ENCODE measurements at regions not wholly inside any gene's neighbourhood (a gene's known extent, or its start where the extent isn't known, plus 50 kb on each side); places are given as distances from the start of the nearest gene placed in this dataset.

GRCh38 chr22:27615408-27615807 lies 186.1 kb downstream of the MN1 start:
- no peak for DNase-seq (ENCODE audit: low read depth in 1 of 2, low spot score in 1 of 2)
- TF ChIP-seq JUND (IDR thresholded peaks at IDR 0.05; ENCODE audit: low read depth): no peak
- in situ Hi-C loops (cut with HindIII; ENCODE audit: low pct_unique_long_range_greater_than_20kb, low sequenced_read_pairs): no loop called here

GRCh38 chr22:27616033-27616432 lies 185.5 kb downstream of the MN1 start:
- in situ Hi-C loops (cut with HindIII; ENCODE audit: low pct_unique_long_range_greater_than_20kb, low sequenced_read_pairs): no loop called here
- no peak for DNase-seq (ENCODE audit: low read depth in 1 of 2, low spot score in 1 of 2)
- no peak for TF ChIP-seq JUND (IDR thresholded peaks at IDR 0.05; ENCODE audit: low read depth)

DNA sequence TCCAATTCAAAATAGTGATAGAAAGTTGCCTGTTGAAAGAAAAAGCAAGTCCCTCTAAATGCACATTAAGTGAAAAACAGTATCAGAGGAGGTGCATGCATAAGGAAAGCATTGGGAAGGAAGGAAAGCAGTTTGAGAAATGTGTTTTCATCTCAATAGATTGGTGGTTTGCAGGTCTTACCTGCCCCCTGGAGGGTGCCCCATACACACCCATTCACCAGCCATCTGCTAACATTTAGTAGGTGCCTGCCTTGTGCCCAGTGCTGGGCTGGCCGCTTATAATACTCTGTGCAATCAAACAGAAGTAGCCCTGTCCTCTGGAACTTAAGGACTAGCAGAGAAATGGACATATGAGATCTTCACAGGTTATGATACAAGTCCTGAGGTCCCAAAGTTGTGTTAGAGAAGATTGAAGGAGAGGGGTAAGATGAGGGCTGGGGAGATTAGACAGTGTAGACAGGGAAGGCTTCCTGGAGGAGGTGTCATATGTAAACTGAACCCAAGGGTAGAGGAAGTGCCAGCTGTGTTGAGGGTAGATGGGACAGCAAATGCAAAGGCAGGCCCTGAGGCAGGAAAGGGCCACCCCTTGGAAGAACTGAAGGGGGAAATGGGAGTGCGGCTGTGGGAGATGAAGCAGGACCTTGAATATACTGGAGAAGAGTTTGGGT lies 184.2 kb downstream of the MN1 start:
- peak in 1 of 2 experiments; percentile 29 for DNase-seq (ENCODE audit: low read depth in 1 of 2, low spot score in 1 of 2)
- in situ Hi-C loops (cut with HindIII; ENCODE audit: low pct_unique_long_range_greater_than_20kb, low sequenced_read_pairs): no loop called here
- TF ChIP-seq JUND (IDR thresholded peaks at IDR 0.05; ENCODE audit: low read depth): no peak

DNA sequence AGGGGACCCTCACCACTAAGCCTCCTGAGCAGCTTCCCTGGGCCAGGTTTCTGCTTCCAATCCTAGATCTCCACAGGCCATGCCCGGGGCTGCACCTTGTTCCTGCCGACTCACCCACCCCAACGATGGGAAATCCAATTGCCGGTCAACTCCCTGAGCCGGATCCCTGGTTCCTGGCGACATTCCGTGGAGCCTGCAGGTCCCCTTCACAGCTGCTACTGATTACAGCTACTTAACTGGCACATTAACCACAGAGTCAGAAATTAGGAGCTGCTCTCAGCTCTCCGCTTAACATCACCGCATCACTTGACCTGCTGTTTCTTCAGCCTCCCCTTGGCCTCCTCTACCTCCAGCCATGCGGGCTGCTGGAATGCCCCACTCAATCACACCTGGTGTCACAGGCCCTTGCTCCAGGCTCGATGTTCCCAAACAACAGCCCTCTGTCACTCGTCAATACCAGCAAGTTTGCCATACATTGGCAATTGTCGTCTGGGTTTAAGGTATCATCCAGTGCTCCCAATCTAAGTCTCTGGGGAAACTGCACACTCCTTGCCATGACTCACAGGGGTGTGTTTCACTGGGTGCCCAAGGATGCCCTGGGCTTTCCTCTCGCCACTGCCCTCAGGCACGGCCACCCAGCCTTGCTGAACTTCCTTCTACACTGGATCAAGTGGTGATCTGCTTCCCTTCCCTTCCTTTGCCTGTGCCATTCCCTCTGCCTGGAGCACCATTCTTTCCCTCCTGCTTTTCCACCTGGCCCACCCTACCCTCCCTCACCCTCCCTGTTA lies 181.0 kb downstream of the MN1 start:
- in situ Hi-C loops (cut with HindIII; ENCODE audit: low pct_unique_long_range_greater_than_20kb, low sequenced_read_pairs): no loop called here
- no peak for TF ChIP-seq JUND (IDR thresholded peaks at IDR 0.05; ENCODE audit: low read depth)
- no peak for DNase-seq (ENCODE audit: low read depth in 1 of 2, low spot score in 1 of 2)

- DNase-seq (ENCODE audit: low read depth in 1 of 2, low spot score in 1 of 2): no peak
- no peak for TF ChIP-seq JUND (IDR thresholded peaks at IDR 0.05; ENCODE audit: low read depth)
- in situ Hi-C loops (cut with HindIII; ENCODE audit: low pct_unique_long_range_greater_than_20kb, low sequenced_read_pairs): no loop called here
Measured at GRCh38 chr22:27621486-27622070, 180.0 kb downstream of the MN1 start.

DNA sequence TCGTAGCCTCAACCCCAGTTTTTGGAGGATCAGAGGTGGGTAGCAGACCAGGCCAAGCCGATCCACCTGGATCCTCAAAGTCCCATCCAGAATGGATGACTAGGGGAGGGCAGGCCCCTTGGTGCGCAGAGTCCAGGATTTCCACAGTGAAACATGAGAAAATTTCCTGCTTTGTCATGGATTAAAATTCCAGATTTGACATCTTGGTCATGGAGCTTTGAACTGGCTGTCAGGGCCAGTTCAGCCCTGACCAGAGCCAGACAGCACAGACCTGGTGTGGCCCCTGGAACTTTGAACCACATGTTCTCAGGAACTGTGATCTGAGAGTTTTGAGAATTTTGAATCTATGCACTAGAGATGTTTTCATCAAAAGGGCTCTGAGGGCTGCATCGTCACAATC lies 177.5 kb downstream of the MN1 start:
- in situ Hi-C loops (cut with HindIII; ENCODE audit: low pct_unique_long_range_greater_than_20kb, low sequenced_read_pairs): no loop called here
- TF ChIP-seq JUND (IDR thresholded peaks at IDR 0.05; ENCODE audit: low read depth): no peak
- DNase-seq (ENCODE audit: low read depth in 1 of 2, low spot score in 1 of 2): no peak

- DNase-seq (ENCODE audit: low read depth in 1 of 2, low spot score in 1 of 2): no peak
- in situ Hi-C loops (cut with HindIII; ENCODE audit: low pct_unique_long_range_greater_than_20kb, low sequenced_read_pairs): no loop called here
Measured at GRCh38 chr22:27624705-27625104, 176.9 kb downstream of the MN1 start.

DNA sequence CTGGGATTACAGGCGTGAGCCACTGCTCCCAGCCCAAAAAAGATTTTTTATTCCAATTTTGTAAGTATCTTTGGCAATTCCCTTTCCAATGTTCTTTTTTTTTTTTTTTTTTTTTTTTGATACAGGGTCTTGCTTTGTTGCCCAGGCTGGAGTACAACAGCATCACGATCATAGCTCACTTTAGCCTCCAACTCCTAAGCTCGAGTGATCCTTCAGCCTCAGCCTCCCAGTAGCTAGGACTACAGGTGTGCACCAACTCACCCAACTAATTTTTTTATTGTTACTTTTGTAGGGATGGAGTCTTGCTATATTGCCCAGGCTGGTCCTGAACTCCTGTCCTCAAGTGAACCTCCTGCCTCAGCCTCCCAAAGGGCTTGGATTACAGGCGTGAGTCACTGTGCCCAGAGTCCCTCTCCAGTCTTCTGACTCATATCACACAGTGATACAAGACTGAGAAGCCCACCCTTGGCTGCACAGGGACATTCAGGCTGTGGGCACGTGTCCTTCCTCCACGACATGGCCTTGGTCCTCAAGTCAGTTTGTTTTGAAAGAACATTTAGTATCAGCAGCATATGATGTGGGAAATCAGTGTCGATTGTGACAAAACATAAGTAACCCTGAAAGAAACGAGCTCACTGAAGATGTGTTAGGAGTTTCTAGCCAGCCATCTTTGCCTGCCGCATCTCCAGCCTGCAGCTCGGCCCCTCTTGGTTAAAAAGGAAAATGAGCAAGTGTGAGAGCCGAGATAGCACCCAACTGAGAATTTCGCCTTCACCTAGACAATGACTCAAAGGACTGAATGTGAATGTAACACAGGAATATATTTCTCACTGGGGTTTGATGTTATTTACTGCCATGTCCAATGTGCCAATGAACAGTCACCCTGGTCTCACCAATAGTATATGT lies 175.5 kb downstream of the MN1 start:
- in situ Hi-C loops (cut with HindIII; ENCODE audit: low pct_unique_long_range_greater_than_20kb, low sequenced_read_pairs): no loop called here
- no peak for DNase-seq (ENCODE audit: low read depth in 1 of 2, low spot score in 1 of 2)
- no peak for TF ChIP-seq JUND (IDR thresholded peaks at IDR 0.05; ENCODE audit: low read depth)

More at GRCh38 chr22:27624705-27625104, 176.9 kb downstream of the MN1 start:
- no peak for TF ChIP-seq JUND (IDR thresholded peaks at IDR 0.05; ENCODE audit: low read depth)

- DNase-seq (ENCODE audit: low read depth in 1 of 2, low spot score in 1 of 2): peak in 1 of 2 experiments; percentile 46
- in situ Hi-C loops (cut with HindIII; ENCODE audit: low pct_unique_long_range_greater_than_20kb, low sequenced_read_pairs): no loop called here
- TF ChIP-seq JUND (IDR thresholded peaks at IDR 0.05; ENCODE audit: low read depth): no peak
Measured at GRCh38 chr22:27626675-27627443, 174.7 kb downstream of the MN1 start.

DNA sequence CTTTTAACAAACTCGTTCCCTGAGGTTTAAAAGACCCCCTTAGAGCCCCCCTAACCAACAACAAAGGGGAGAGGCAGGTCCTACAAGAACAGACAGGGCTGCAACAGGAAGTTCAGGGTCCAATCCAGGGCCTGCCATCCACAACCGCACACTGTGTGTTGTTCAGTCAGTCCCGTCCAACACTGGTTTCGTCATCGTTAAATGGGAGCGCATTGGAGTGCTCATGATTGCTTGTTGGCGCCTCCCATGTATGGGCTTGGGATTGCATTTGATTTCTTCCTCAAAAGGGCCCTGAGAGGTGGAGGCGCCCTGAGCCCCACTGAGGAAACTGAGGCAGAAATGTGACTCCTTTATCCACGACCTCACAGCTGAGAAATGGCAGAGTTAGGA lies 174.1 kb downstream of the MN1 start:
- no peak for TF ChIP-seq JUND (IDR thresholded peaks at IDR 0.05; ENCODE audit: low read depth)
- in situ Hi-C loops (cut with HindIII; ENCODE audit: low pct_unique_long_range_greater_than_20kb, low sequenced_read_pairs): no loop called here
- peak in 1 of 2 experiments; percentile 30 for DNase-seq (ENCODE audit: low read depth in 1 of 2, low spot score in 1 of 2)

GRCh38 chr22:27627901-27628300 lies 173.7 kb downstream of the MN1 start:
- TF ChIP-seq JUND (IDR thresholded peaks at IDR 0.05; ENCODE audit: low read depth): no peak
- in situ Hi-C loops (cut with HindIII; ENCODE audit: low pct_unique_long_range_greater_than_20kb, low sequenced_read_pairs): no loop called here
- no peak for DNase-seq (ENCODE audit: low read depth in 1 of 2, low spot score in 1 of 2)

DNA sequence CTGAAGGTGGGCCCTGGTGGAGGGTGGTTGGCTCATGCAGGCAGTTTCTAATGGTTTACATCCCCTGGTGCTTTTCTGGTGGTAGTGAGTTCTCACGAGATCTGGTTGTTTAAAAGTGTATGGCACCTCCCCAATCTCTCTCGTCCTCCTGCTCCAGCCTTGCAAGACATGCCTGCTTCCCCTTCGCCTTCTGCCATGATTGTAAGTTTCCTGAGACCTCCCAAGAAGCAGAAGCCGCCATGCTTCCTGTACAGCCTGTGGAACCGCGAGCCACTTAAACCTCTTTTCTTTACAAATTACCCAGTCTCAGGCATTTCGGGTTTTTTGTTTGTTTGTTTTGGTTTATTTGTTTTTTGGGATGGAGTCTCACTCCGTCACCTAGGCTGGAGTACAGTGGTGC lies 173.2 kb downstream of the MN1 start:
- DNase-seq (ENCODE audit: low read depth in 1 of 2, low spot score in 1 of 2): no peak
- in situ Hi-C loops (cut with HindIII; ENCODE audit: low pct_unique_long_range_greater_than_20kb, low sequenced_read_pairs): no loop called here
- no peak for TF ChIP-seq JUND (IDR thresholded peaks at IDR 0.05; ENCODE audit: low read depth)
